GM21825 (cell line): ENCODE measurements at regions not wholly inside any gene's neighbourhood (a gene's known extent, or its start where the extent isn't known, plus 50 kb on each side); places are given as distances from the start of the nearest gene placed in this dataset.

Source experiments
- ATAC-seq: cut with Tn5 transposase; IDR thresholded peaks from one replicate; pipeline ENCODE4 v1.9.1; 2021; ENCODE audit warnings: mild to moderate bottlenecking, moderate library complexity; ENCODE audit not compliant: unreplicated experiment

GRCh38 chr3:194218646-194219453, 82.9 kb downstream of the HES1 start:
- no peak for ATAC-seq

GRCh38 chr3:194219826-194220410, 84.0 kb downstream of the HES1 start:
- ATAC-seq: no peak

GRCh38 chr3:194220901-194221326, 85.0 kb downstream of the HES1 start:
- no peak for ATAC-seq

GRCh38 chr3:194221336-194221735, 85.4 kb downstream of the HES1 start:
- ATAC-seq: no peak

GRCh38 chr3:194223951-194224350, 88.0 kb downstream of the HES1 start:
- ATAC-seq: no peak

- ATAC-seq: no peak
Measured at GRCh38 chr3:194224471-194225417, 88.8 kb downstream of the HES1 start.

GRCh38 chr3:194225418-194225812, 89.5 kb downstream of the HES1 start:
- ATAC-seq: no peak

GRCh38 chr3:194225988-194226663, 90.2 kb downstream of the HES1 start:
- no peak for ATAC-seq

GRCh38 chr3:194231929-194232832, 96.2 kb downstream of the HES1 start:
- no peak for ATAC-seq

GRCh38 chr3:194233150-194233549, 97.2 kb downstream of the HES1 start:
- ATAC-seq: no peak

GRCh38 chr3:194235160-194235559, 99.2 kb downstream of the HES1 start:
- no peak for ATAC-seq

- no peak for ATAC-seq
Measured at GRCh38 chr3:194237110-194237509, 101.2 kb downstream of the HES1 start.

GRCh38 chr3:194240766-194241165, 104.8 kb downstream of the HES1 start:
- ATAC-seq: no peak

GRCh38 chr3:194243172-194243837, 107.4 kb downstream of the HES1 start:
- no peak for ATAC-seq

GRCh38 chr3:194244167-194244566, 107.0 kb downstream of the CPN2 start:
- ATAC-seq: no peak

GRCh38 chr3:194245474-194245873, 105.7 kb downstream of the CPN2 start:
- no peak for ATAC-seq

GRCh38 chr3:194245975-194246561, 105.1 kb downstream of the CPN2 start:
- no peak for ATAC-seq

GRCh38 chr3:194246709-194247349, 104.3 kb downstream of the CPN2 start:
- no peak for ATAC-seq
